OCI-LY7 (cell line): ENCODE measurements at regions not wholly inside any gene's neighbourhood (a gene's known extent, or its start where the extent isn't known, plus 50 kb on each side); places are given as distances from the start of the nearest gene placed in this dataset.

ENCODE experiments used
- CTCF ChIP-seq: fragments of 200-600 bp; sonication (generic); conservative IDR thresholded peaks from 2 replicates; pipeline ENCODE4 v1.5.1; 2014; ENCODE audit warnings: mild to moderate bottlenecking, antibody characterized with exemption, low read length, moderate library complexity, mixed read lengths
- EZH2phosphoT487 ChIP-seq: fragments of 200-600 bp; sonication (generic); IDR thresholded peaks from 2 replicates; pipeline ENCODE4 v1.6.1; 2018; ENCODE audit warnings: low read depth, borderline replicate concordance, mild to moderate bottlenecking, mixed run types, antibody characterized with exemption, low read length, moderate library complexity, mixed read lengths

DNA sequence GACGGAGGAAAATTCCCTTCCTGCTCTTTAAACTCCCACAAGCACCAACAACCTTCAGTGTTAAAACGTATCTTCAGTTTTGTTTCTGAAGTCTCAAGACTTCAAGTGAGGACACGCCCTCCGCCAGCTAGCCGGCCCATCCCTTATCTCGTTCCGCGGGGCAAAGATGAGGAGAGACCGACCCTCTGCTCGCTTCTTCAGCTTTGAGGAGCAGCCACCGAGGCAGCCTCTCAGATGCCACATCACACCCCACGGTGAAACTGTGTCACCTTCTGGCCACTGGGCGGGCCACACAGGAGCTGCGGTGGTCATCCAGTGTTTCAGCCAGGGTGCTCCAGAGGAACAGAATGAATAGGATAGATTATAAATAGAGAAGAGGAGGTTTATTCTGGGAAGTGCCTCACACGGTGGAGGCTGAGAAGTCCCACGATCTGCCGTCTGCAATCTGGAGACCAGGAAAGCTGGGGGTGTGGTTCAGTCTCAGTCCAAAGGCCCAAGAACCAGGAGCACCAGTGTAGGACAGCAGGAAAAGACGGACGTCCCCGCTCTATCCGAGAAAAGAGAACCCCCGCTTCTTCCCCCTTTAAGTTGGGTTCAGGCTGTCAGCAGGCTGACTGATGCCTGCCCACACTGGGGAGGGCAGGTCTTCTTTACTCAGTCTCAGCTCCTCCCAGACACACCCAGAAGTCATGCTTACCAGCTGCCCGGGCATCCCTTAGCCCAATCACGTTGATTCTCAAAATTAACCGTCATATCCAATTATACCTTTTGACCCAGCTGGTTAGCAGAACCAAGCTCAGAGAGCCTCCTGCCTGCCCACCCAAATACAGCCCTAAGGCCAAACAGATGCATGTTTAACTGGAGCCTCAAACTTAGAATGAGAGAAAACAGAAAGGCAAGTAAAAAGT lies 399.7 kb upstream of the ID2 start:
- TF ChIP-seq CTCF (no peak), EZH2phosphoT487 (no peak)
